ENCODE measurements at regions not wholly inside any gene's neighbourhood (a gene's known extent, or its start where the extent isn't known, plus 50 kb on each side); places are given as distances from the start of the nearest gene placed in this dataset.
"Not testable (repeated sequence)": the region's sequence is repeated elsewhere in the genome, so short reads cannot be mapped to it uniquely, and the experiment has no call there.

DNA sequence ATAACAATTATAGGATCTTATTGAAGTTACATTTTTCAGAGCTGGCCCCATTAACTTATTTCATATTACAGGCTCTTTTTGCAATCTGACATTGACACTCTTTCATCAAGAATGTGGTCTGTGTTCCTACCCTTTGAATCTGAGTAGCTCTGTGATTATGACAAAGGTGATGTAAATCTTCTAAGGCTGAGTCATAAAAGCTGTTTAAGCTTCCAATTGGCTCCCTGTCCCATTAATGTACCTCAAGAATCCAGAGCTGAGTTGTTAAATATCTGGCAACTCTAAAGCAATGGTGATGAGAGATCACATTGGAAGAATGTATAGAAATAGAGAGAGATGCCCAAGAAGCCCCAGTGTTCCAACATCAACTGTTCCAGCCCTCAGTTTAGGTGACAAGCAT lies 178.5 kb upstream of the DEPDC1 start:
- peak; percentile 2 for DNase-seq

DNA sequence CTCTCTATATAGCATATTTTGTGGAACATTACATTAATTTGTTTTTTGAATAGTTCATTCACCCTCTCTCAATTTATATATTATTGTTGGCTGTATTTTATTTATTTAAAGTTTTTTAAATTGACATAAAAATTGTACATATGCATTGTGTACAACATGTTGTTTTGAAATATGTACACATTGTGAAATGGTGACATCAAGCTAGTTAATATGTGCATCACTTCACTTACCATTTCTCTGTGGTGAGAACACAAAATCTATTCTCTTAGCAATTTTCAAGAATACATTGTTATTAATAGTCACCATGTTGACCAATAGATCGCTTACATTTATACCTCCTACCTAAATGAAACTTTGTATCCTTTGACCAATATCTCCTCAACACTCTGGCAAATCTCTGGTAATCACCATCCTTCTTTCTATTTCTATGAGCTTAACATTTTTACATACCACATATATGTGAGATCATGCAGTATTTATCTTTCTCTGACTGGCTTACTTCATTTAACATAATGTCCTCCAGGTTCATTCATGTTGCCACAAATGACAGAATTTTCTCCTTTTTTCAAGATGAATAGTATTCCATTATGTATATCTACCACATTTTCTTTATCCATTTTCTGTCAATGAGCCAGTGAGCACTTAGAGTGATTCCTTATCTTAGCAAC lies 180.9 kb upstream of the DEPDC1 start:
- no peak for DNase-seq

DNA sequence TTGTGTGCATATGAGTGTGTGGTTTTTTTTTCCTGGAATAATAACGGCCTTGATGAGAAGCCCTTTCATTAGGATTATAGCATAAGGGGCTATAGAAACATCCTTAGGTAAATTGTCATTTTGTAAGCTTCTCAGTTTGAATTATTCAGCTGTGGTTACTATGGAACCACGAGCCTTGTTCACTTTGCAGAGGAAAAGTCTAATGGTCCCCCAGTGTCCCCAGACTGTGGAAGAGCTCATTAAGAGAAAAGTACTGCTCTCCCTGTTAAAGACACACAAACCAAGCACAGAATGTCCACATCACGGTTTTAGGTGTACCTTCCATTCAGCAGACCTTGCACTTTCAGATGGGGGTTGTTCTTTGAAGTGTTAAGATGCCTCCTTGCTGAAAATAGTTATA lies 199.3 kb upstream of the DEPDC1 start:
- DNase-seq = no peak

DNA sequence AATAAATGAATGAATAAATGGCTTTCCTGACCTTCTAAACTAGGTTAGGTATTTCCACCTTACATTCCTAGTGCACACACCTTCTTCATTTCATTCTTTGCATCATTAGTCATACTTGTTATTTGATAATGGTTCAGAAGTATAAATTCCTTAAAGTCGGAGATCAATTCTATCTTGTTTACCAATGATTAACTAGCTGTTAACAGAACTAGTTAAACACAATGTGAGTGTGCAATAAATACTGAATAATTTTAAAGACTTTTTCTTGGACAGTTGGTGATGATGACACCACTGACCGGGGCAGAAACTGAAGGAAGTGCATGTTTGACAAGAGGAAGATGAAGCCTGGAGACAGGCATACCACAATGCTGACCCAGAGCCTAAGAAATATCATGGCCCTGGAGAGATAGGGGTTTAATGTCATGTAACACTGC lies 207.1 kb upstream of the DEPDC1 start:
- no peak for DNase-seq

DNA sequence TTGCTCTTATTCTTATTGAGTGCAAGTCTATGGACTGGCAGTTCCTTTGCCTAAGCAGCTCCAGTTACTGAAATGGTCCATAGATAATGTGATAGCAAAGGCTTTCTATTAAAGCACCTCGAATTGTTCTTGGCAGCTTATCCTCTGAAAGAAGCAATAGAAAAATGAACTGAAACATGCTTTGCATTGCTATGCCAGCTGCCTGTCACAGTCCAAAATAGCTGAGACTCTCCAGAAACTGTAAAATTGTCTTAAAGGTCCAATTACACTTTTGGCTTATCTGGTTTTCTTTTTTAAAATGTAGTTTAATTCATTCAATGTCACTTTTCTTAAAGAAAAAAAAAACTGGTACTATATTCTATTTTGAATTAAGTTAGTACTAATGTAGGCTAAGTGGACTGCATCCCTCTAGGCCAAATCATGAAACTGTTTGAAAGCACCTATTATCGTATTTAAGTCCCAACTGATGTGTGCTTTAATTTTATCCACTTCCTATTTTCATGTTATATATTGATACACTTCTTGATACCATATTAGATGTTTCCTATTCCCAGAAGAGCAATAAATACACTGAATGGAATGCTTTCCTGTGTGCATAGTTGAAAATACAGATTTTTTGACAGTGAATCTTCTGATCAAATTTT lies 208.0 kb upstream of the DEPDC1 start:
- no peak for DNase-seq

DNA sequence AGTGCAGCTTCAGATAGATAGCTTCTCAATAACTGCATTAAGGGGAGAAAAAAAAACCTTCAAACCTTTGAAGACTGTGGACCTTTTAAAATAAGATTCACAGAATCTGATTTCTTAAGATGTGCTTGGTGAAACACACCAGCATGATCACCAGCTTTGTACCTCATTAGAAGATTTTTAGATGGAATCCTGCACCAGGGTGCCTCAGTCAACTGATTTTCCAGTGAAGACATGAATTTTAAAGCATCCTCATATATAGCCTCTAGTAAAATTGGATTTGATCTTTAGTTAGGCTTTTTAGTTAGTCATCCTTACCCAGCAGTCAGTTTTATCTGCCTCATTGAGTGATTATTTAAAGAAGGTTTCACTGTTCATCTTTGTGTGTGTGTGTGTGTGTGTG lies 208.6 kb upstream of the DEPDC1 start:
- no peak for DNase-seq

DNA sequence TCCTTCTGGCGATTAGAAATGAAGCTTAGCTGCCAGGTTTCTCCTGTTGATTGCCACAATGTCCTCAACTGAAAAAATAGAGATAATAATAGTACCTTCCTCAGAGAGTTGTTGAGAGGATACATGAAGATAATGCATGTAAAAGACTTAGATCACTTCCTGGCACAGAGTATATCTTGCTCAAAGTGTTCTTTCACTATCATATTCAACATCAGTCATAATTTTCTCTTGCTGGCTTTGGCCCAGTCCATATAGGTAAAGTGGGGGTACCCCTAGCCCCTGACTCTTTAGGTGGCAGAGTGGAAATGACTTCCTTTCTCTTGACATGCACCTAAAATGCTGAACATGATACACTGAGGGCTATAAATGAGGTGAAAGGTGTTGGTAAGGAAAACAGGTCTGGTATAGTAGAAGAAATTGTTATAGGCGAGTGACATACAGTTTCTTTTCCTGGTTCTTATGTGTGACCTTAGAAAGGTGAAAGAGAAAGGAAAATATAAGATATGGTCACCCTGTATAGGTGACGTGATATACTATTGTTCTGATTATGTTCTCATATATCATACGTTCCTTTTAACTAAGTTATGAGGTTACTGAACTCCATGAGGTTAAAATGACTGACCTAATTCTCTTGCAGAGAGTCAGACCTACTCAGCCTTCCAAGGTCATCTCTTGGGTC lies 209.9 kb upstream of the DEPDC1 start:
- no peak for DNase-seq

DNA sequence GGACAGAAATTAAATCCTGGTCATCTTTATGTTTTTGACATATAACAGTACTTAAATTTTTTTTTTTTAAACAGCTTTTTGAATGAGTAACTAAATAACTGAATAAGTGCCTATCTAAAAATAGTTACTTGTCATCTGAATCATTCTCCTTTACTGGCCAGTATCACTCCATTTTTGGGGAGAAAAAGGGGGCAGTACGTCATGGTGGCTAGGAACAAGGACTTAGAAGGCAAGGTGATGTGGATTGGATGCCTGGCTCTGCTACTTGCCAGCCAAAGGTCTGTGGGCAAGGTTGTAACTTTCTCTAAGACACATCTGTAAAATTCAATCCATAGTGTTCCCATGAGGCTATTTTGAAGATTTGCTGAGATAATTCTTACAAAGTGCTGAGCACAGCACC lies 220.4 kb upstream of the DEPDC1 start:
- no peak for DNase-seq

DNA sequence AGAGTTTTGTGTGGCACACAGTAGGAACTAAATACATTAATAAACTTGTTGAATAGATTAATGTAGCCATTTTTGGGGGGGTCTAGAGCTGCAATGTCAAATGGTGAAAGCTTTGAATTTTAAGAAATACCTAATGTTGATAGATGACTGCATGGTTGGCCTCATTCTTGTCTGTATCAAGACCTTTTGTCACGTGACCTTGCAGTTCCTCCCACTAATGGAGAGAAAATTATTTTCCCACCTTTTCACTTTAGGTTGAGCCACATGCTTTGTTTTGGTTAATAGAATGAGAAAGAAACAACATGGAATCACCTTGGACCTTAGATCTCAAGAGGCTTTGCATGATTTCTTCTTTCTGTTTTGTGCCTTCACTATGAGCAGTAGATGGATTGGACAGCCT lies 223.6 kb upstream of the DEPDC1 start:
- no peak for DNase-seq

DNA sequence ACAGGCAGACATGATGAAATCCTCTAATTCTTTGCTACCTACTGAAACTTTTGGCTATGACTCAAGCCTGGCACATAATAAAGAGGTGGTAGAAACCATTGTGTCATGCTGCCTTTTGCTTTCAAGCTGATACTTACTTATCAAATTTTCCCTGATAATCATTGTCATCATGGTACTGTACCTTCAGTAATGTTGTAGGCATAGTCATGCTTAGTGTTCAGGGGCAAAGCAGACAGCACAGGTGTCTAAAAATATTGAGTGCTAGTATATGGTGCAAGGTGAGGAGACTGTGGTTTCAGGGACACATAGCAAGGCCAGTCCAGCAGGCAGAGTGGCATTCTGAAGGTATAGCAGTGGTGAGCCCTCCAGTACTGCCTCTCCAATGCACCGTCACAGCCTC lies 226.9 kb upstream of the DEPDC1 start:
- no peak for DNase-seq

DNA sequence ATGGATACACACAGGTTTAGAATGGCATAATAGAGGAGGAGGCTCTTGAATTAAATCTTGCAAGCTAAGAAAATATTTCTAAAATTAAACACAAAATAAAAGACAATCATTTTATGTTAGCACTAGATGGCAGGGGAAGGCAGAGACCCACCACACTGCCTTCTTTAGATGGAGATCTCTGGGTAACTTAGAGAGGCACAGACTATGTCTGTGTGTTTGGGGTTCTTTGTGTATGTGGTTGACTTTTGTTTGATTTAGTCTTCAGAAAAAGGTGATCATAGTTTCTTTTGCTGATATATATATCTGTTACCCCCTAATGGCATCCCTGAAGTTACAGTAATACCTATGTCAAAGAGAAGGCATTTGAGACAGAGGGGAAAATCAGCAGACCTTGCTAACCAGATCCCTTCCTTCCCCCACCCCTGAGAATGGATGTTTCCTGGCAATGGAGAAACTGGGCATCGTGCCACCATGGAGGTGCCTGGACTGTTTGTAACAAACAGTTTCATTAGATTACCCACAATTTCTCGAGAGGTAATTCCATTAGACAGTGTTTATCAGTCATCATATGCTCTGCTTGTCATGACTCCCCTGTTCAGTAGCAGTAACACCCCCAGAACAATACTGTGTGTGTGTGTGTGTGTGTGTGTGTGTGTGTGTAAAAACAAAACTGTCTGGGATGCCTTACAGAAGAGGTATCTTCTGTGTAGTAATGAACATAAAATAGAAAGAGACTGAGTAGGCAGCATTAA lies 228.3 kb upstream of the DEPDC1 start:
- DNase-seq = no peak

DNA sequence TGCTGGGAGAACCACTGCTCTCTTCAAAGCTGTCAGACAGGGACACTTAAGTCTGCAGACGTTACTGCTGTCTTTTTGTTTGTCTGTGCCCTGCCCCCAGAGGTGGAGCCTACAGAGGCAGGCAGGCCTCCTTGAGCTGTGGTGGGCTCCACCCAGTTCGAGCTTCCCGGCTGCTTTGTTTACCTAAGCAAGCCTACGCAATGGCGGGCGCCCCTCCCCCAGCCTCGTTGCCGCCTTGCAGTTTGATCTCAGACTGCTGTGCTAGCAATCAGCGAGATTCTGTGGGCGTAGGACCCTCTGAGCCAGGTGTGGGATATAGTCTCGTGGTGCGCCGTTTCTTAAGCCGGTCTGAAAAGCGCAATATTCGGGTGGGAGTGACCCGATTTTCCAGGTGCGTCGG lies 242.6 kb upstream of the DEPDC1 start:
- DNase-seq = not testable (repeated sequence)

DNA sequence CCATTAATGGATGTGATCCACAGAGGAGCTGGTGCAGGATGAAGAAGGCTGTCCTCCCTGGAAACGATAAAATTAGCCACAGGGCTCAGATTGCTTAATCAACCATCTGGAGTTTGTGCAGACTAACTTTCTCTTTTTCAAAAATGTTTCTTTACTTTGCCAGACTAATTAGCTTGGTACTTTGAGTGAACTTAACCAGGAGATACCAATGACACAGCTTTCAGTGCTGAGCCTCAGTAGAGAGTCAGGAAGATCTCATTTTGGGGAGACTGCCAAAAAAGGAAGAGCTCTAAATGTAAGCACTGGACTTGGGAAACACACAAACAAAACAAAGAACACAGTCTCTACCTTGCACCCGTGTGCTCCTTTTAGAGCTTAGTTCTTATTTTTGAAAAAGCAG lies 248.1 kb upstream of the DEPDC1 start:
- DNase-seq = no peak

DNA sequence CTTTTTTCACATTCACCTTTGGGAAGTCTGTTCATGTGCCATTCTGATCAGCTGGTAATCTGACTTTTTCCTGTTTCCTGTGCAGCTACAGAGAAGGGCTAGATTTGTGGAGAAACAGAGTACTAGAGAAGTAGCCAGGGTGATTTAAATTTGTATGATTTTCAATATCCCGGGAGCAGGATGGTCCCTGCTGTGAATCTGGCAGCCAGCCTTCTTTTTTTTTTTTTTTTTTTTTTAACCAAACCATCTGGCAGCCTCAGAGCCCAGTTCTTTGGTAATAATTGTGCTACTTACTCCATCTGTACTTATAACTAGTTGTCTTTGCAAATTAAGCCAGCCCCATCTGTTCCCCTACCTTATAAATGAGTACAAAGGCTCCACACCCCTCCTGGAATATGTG lies 248.6 kb upstream of the DEPDC1 start:
- DNase-seq = no peak

DNA sequence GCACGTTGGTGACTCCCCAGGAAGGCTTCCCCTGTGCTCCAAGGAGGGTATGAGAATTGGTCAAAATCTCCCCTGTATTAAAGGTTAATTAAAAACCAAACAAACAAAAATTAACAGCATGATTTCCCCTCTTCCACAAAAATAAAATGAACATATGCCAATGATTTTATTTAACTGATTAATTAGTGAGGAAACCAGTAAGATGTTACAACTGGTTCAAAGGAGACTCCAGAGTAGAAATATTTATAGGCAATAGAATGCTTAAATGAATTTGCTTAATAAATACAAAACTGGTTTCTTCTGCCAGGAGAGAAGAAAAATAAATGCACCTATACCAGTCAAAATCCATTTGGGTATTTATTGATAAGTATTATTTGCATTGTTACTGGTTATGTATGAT lies 249.5 kb upstream of the DEPDC1 start:
- DNase-seq = no peak

DNA sequence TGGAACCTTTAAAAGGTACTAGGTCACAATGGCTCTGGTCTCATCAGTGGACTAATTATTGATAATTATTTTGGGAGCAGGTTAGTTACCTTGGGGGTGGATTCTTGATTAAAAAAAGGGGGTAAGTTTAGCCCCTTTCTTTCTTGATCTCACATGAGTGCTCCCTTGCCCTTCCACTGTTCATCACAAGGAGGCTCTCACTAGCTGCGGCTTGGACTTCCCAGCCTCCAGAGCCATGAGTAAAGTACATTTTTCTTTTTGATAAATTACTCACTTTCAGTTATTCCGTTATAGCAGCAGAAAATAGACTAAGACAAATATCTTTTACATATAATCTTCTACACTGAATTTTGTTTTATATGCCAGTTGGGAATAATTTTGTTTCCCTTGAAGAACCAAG lies 254.8 kb upstream of the DEPDC1 start:
- DNase-seq = no peak

DNA sequence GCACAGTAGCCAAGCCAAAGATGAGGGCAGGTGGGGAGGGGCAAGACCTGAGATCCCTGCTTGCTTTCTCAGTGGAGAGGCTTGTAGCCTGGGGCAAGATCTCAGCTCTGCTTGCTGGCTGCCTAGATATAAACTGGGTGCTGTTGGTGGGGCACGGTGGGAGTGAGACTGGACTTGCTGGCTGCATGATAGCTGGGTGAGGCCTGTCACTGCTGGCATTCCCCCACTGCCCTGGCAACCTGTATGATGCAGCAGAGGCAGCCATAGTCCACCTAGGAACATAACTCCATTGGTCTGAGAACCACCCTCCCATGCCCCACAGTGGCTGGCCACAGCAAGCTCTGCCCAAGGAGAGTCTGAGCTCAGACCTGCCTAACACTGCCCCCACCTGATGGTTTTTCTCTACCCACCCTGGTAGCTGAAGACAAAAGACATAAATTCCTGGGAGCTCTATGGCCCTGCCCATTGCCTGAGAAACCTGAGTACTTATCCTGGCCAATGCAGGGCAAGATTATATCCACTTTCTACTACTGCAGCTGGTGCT lies 261.9 kb upstream of the DEPDC1 start:
- no peak for DNase-seq

DNA sequence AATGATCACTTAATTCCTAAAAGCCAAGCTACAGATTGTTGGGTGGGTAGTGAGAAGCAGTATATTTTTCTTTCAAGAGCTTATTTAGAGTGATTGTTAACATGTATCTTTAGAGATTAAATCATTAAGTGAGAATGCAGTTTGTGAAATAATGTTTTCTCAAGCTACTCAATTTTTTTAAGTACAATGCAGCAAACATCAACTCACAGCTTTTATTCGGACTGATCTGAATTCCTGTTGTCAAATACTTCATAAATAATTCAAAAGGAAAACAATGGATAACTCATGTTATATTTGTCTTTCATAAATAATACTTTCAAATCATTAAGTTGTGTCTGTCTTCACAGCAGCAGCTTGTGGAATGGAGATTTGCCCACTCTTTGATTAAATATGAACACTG lies 271.1 kb upstream of the DEPDC1 start:
- no peak for DNase-seq

DNA sequence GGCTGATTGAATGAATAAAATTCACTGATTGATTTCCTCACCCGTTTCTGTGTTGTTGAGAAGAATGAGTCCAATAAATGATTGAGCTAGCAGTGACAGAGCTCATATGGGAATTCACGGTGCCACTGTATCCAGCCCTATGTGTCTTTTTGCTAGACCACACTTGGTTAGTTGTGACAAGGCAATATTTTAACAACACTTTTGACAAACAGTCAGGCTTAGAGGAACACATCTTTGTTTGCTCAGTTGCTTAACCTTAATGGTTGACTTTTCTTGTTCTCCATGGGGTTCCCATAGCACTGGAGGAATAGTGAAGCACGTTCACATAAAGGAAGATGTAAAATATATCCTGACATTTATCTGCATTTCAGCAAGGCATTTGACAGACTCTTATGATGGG lies 273.9 kb upstream of the DEPDC1 start:
- no peak for DNase-seq

DNA sequence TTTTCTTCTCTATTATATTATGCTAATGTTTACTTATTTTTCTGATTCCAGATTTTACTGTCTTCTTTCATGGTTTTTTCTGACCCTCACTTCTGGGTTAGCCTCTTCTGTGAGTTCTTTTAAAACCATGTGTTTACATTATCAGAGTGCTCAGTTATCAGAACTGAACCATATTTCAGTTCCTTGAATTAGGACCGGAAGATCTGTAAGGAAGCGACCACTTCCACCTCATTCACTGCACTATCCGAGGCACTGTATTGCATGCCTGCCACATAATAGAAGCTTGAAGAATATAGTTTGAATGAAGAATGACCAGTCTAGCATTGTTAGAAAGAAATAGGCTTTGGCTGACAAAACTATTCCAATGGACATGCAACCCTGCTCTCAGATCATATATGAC lies 281.0 kb upstream of the DEPDC1 start:
- DNase-seq = no peak

DNA sequence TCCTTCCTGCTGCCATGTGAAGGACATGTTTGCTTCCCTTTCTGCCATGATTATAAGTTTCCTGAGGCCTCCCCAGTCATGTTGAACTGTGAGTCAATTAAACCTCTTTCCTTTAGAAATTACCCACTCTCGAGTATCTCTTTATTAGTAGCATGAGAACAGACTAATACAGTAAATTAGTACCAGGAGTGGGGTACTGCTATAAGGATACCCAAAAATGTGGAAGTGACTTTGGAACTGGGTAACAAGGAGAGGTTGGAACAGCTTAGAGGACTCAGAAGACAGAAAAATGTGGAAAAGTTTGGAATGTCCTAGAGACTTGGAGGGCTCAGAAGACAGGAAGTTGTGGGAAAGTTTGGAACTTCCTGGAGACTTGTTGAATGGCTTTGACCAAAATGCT lies 283.0 kb upstream of the DEPDC1 start:
- DNase-seq = not testable (repeated sequence)

DNA sequence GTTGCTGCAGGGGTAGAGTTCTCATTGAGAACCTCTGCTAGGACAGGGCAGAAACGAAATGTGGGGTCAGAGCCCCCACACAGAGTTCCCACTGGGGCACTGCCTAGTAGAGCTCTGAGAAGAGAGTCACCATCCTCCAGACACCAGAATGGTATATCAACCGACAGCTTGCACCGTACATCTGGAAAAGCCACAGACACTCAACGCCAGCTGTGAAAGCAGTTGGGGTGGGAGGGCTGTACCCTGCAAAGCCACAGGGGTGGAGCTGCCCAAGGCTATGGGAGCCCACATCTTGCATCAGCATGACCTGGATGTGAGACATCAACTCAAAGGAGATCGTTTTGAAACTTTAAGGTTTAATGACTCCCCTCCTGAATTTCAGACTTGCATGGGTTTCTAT lies 284.0 kb upstream of the DEPDC1 start:
- DNase-seq = no peak

DNA sequence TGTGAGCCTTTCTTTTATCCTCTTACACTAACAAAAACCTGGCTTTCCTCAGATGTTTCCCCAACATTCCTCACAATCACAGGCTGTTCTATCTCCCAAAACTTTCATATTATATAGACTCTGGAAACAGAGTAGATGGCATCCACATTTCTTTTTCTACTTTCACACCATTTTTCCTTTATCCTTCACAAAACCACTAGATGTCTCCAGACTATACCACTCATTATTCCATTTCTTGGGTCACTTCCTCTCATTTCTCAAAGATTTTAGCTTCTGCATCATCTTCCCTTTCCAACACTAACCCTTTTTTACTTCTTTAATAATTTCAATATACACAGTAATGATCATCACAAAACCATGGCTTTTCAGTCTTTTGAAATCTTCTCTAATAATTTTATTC lies 286.0 kb upstream of the DEPDC1 start:
- DNase-seq = no peak

DNA sequence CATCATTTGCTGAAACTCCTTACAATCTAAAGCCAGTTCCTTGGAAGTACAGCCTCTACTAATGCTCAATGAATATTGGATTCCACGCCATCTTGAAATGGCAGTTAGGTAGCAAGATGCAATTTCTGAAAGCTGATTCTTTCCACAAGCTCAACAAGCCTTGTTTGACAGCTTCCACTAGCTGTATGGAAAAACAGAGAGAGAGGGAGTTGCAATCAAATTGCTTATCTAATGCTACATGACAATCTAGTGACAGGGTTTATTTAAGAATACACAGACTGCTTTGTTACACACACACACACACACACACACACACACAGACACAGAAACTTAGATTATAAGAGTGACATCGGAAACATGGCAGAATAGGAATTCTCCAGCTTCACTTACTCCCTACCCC lies 288.4 kb upstream of the DEPDC1 start:
- no peak for DNase-seq

All from fibroblast of skin of right biceps (primary cell).